ENCODE measurements at regions not wholly inside any gene's neighbourhood (a gene's known extent, or its start where the extent isn't known, plus 50 kb on each side); places are given as distances from the start of the nearest gene placed in this dataset.
"Not testable (repeated sequence)": the region's sequence is repeated elsewhere in the genome, so short reads cannot be mapped to it uniquely, and the experiment has no call there.

GRCh38 chr4:33090910-33091309 lies 2370.7 kb downstream of the PCDH7 start:
- Histone ChIP-seq H3K27me3 (ENCODE audit: low read depth, low read length) (no peaks in the 10 kb centered on the region), H3K27ac (ENCODE audit: low read length) (no peak overlapping the region), H3K4me1 (ENCODE audit: control insufficient read depth in 1 of 2, insufficient read depth in 2 of 2, low read length in 2 of 2) (no peaks in the 10 kb centered on the region), H3K9me3 (ENCODE audit: control insufficient read depth in 1 of 2, low read length in 2 of 2) (no peaks in the 10 kb centered on the region), H3K4me3 (ENCODE audit: low read depth in 1 of 2, low read length in 2 of 2) (no peak overlapping the region), H3K36me3 (ENCODE audit: control insufficient read depth in 1 of 2, insufficient read depth in 2 of 2, low read length in 2 of 2) (no peaks in the 10 kb centered on the region)

GRCh38 chr4:33091961-33092360 lies 2371.8 kb downstream of the PCDH7 start:
- H3K27me3 ChIP-seq (ENCODE audit: low read depth, low read length): no peaks in the 10 kb centered on the region
- no peak overlapping the region for H3K27ac ChIP-seq (ENCODE audit: low read length)
- H3K4me1 ChIP-seq (ENCODE audit: control insufficient read depth in 1 of 2, insufficient read depth in 2 of 2, low read length in 2 of 2): no peaks in the 10 kb centered on the region
- H3K4me3 ChIP-seq (ENCODE audit: low read depth in 1 of 2, low read length in 2 of 2): no peak overlapping the region
- no peaks in the 10 kb centered on the region for H3K9me3 ChIP-seq (ENCODE audit: control insufficient read depth in 1 of 2, low read length in 2 of 2)
- H3K36me3 ChIP-seq (ENCODE audit: control insufficient read depth in 1 of 2, insufficient read depth in 2 of 2, low read length in 2 of 2): no peaks in the 10 kb centered on the region

- Histone ChIP-seq H3K27me3 (ENCODE audit: low read depth, low read length) (no peaks in the 10 kb centered on the region), H3K9me3 (ENCODE audit: control insufficient read depth in 1 of 2, low read length in 2 of 2) (no peaks in the 10 kb centered on the region), H3K36me3 (ENCODE audit: control insufficient read depth in 1 of 2, insufficient read depth in 2 of 2, low read length in 2 of 2) (no peaks in the 10 kb centered on the region), H3K4me1 (ENCODE audit: control insufficient read depth in 1 of 2, insufficient read depth in 2 of 2, low read length in 2 of 2) (no peaks in the 10 kb centered on the region), H3K27ac (ENCODE audit: low read length) (no peak overlapping the region), H3K4me3 (ENCODE audit: low read depth in 1 of 2, low read length in 2 of 2) (no peak overlapping the region)
Measured at GRCh38 chr4:33104273-33104672, 2384.1 kb downstream of the PCDH7 start.

- no peak overlapping the region for H3K27ac ChIP-seq (ENCODE audit: low read length)
- no peaks in the 10 kb centered on the region for H3K4me1 ChIP-seq (ENCODE audit: control insufficient read depth in 1 of 2, insufficient read depth in 2 of 2, low read length in 2 of 2)
- no peaks in the 10 kb centered on the region for H3K36me3 ChIP-seq (ENCODE audit: control insufficient read depth in 1 of 2, insufficient read depth in 2 of 2, low read length in 2 of 2)
- no peaks in the 10 kb centered on the region for H3K27me3 ChIP-seq (ENCODE audit: low read depth, low read length)
- H3K4me3 ChIP-seq (ENCODE audit: low read depth in 1 of 2, low read length in 2 of 2): no peak overlapping the region
- peaks cover 0 to 3% of the 10 kb centered on the region in 2 donors for H3K9me3 ChIP-seq (ENCODE audit: control insufficient read depth in 1 of 2, low read length in 2 of 2)
Measured at GRCh38 chr4:33107814-33108213, 2387.6 kb downstream of the PCDH7 start.

GRCh38 chr4:33111117-33111516 lies 2390.9 kb downstream of the PCDH7 start:
- H3K9me3 ChIP-seq (ENCODE audit: control insufficient read depth in 1 of 2, low read length in 2 of 2): peaks cover 0 to 3% of the 10 kb centered on the region in 2 donors
- H3K36me3 ChIP-seq (ENCODE audit: control insufficient read depth in 1 of 2, insufficient read depth in 2 of 2, low read length in 2 of 2): no peaks in the 10 kb centered on the region
- no peak overlapping the region for H3K4me3 ChIP-seq (ENCODE audit: low read depth in 1 of 2, low read length in 2 of 2)
- no peaks in the 10 kb centered on the region for H3K27me3 ChIP-seq (ENCODE audit: low read depth, low read length)
- no peaks in the 10 kb centered on the region for H3K4me1 ChIP-seq (ENCODE audit: control insufficient read depth in 1 of 2, insufficient read depth in 2 of 2, low read length in 2 of 2)
- no peak overlapping the region for H3K27ac ChIP-seq (ENCODE audit: low read length)

- Histone ChIP-seq H3K9me3 (ENCODE audit: control insufficient read depth in 1 of 2, low read length in 2 of 2) (peaks cover 0 to 3% of the 10 kb centered on the region in 2 donors), H3K4me1 (ENCODE audit: control insufficient read depth in 1 of 2, insufficient read depth in 2 of 2, low read length in 2 of 2) (no peaks in the 10 kb centered on the region), H3K4me3 (ENCODE audit: low read depth in 1 of 2, low read length in 2 of 2) (no peak overlapping the region), H3K36me3 (ENCODE audit: control insufficient read depth in 1 of 2, insufficient read depth in 2 of 2, low read length in 2 of 2) (no peaks in the 10 kb centered on the region), H3K27ac (ENCODE audit: low read length) (no peak overlapping the region), H3K27me3 (ENCODE audit: low read depth, low read length) (no peaks in the 10 kb centered on the region)
Measured at GRCh38 chr4:33116871-33117270, 2396.7 kb downstream of the PCDH7 start.

- no peak overlapping the region for H3K4me3 ChIP-seq (ENCODE audit: low read depth in 1 of 2, low read length in 2 of 2)
- H3K4me1 ChIP-seq (ENCODE audit: control insufficient read depth in 1 of 2, insufficient read depth in 2 of 2, low read length in 2 of 2): no peaks in the 10 kb centered on the region
- no peaks in the 10 kb centered on the region for H3K27me3 ChIP-seq (ENCODE audit: low read depth, low read length)
- H3K36me3 ChIP-seq (ENCODE audit: control insufficient read depth in 1 of 2, insufficient read depth in 2 of 2, low read length in 2 of 2): no peaks in the 10 kb centered on the region
- no peak overlapping the region for H3K27ac ChIP-seq (ENCODE audit: low read length)
- H3K9me3 ChIP-seq (ENCODE audit: control insufficient read depth in 1 of 2, low read length in 2 of 2): no peaks in the 10 kb centered on the region
Measured at GRCh38 chr4:33126002-33126401, 2405.8 kb downstream of the PCDH7 start.

- H3K4me3 ChIP-seq (ENCODE audit: low read depth in 1 of 2, low read length in 2 of 2); H3K9me3 ChIP-seq (ENCODE audit: control insufficient read depth in 1 of 2, low read length in 2 of 2); H3K27me3 ChIP-seq (ENCODE audit: low read depth, low read length); H3K27ac ChIP-seq (ENCODE audit: low read length); H3K4me1 ChIP-seq (ENCODE audit: control insufficient read depth in 1 of 2, insufficient read depth in 2 of 2, low read length in 2 of 2); H3K36me3 ChIP-seq (ENCODE audit: control insufficient read depth in 1 of 2, insufficient read depth in 2 of 2, low read length in 2 of 2): not testable (repeated sequence)
Measured at GRCh38 chr4:33130662-33131061, 2410.5 kb downstream of the PCDH7 start.

GRCh38 chr4:33133723-33134122 lies 2413.6 kb downstream of the PCDH7 start:
- Histone ChIP-seq H3K4me3 (ENCODE audit: low read depth in 1 of 2, low read length in 2 of 2) (no peak overlapping the region), H3K36me3 (ENCODE audit: control insufficient read depth in 1 of 2, insufficient read depth in 2 of 2, low read length in 2 of 2) (no peaks in the 10 kb centered on the region), H3K9me3 (ENCODE audit: control insufficient read depth in 1 of 2, low read length in 2 of 2) (no peaks in the 10 kb centered on the region), H3K27me3 (ENCODE audit: low read depth, low read length) (no peaks in the 10 kb centered on the region), H3K4me1 (ENCODE audit: control insufficient read depth in 1 of 2, insufficient read depth in 2 of 2, low read length in 2 of 2) (no peaks in the 10 kb centered on the region), H3K27ac (ENCODE audit: low read length) (no peak overlapping the region)

- H3K27ac ChIP-seq (ENCODE audit: low read length): no peak overlapping the region
- H3K4me1 ChIP-seq (ENCODE audit: control insufficient read depth in 1 of 2, insufficient read depth in 2 of 2, low read length in 2 of 2): no peaks in the 10 kb centered on the region
Measured at GRCh38 chr4:33134366-33134765, 2414.2 kb downstream of the PCDH7 start.

GRCh38 chr4:33149658-33150524 lies 2429.7 kb downstream of the PCDH7 start:
- no peaks in the 10 kb centered on the region for H3K36me3 ChIP-seq (ENCODE audit: control insufficient read depth in 1 of 2, insufficient read depth in 2 of 2, low read length in 2 of 2)
- no peak overlapping the region for H3K4me3 ChIP-seq (ENCODE audit: low read depth in 1 of 2, low read length in 2 of 2)
- H3K9me3 ChIP-seq (ENCODE audit: control insufficient read depth in 1 of 2, low read length in 2 of 2): no peaks in the 10 kb centered on the region
- H3K4me1 ChIP-seq (ENCODE audit: control insufficient read depth in 1 of 2, insufficient read depth in 2 of 2, low read length in 2 of 2): no peaks in the 10 kb centered on the region
- H3K27ac ChIP-seq (ENCODE audit: low read length): no peak overlapping the region
- no peaks in the 10 kb centered on the region for H3K27me3 ChIP-seq (ENCODE audit: low read depth, low read length)

More at GRCh38 chr4:33134366-33134765, 2414.2 kb downstream of the PCDH7 start:
- Histone ChIP-seq H3K36me3 (ENCODE audit: control insufficient read depth in 1 of 2, insufficient read depth in 2 of 2, low read length in 2 of 2) (no peaks in the 10 kb centered on the region), H3K27me3 (ENCODE audit: low read depth, low read length) (no peaks in the 10 kb centered on the region), H3K4me3 (ENCODE audit: low read depth in 1 of 2, low read length in 2 of 2) (no peak overlapping the region), H3K9me3 (ENCODE audit: control insufficient read depth in 1 of 2, low read length in 2 of 2) (no peaks in the 10 kb centered on the region)

- Histone ChIP-seq H3K9me3 (ENCODE audit: control insufficient read depth in 1 of 2, low read length in 2 of 2) (no peaks in the 10 kb centered on the region), H3K27ac (ENCODE audit: low read length) (no peak overlapping the region), H3K36me3 (ENCODE audit: control insufficient read depth in 1 of 2, insufficient read depth in 2 of 2, low read length in 2 of 2) (no peaks in the 10 kb centered on the region), H3K4me3 (ENCODE audit: low read depth in 1 of 2, low read length in 2 of 2) (no peak overlapping the region), H3K27me3 (ENCODE audit: low read depth, low read length) (no peaks in the 10 kb centered on the region), H3K4me1 (ENCODE audit: control insufficient read depth in 1 of 2, insufficient read depth in 2 of 2, low read length in 2 of 2) (no peaks in the 10 kb centered on the region)
Measured at GRCh38 chr4:33150525-33150910, 2430.3 kb downstream of the PCDH7 start.
